Adrenal gland (tissue), 9 donors: ENCODE measurements at regions not wholly inside any gene's neighbourhood (a gene's known extent, or its start where the extent isn't known, plus 50 kb on each side); places are given as distances from the start of the nearest gene placed in this dataset.

Source experiments
- DNase-seq, 7 donors: peaks; one replicate each; pipeline ENCODE4 v3.0.0-alpha.2; 2019 to 2020
- H3K27ac ChIP-seq, 5 donors: fragments of 200-600 bp; sonication (generic) in 4 of 5; 1 replicate in 3 of 5; 2 replicates in 2 of 5; pipeline versions ENCODE4 v1.5.1 to v1.8.0; 2016 to 2020; ENCODE audit warnings: mild to moderate bottlenecking in 1 of 5
- H3K27me3 ChIP-seq: fragments of 200-600 bp; 2 replicates; pipeline ENCODE4 v1.8.0; 2021
- H3K36me3 ChIP-seq, 2 donors: fragments of 200-600 bp; replicated peaks in 1 of 2; 1 replicate in 1 of 2; 2 replicates in 1 of 2; pipeline versions ENCODE4 v1.5.1 to v1.8.0; 2018 to 2022
- H3K4me1 ChIP-seq, 2 donors: fragments of 200-600 bp; replicated peaks in 1 of 2; 1 replicate in 1 of 2; 2 replicates in 1 of 2; pipeline versions ENCODE4 v1.5.1 to v1.8.0; 2018 to 2021
- H3K4me3 ChIP-seq, 4 donors: fragments of 200-600 bp; sonication (generic) in 3 of 4; one replicate each; pipeline ENCODE4 v1.5.1; 2016 to 2018
- H3K9me3 ChIP-seq, 3 donors: fragments of 200-600 bp; sonication (generic) in 1 of 3; replicated peaks in 1 of 3; 1 replicate in 2 of 3; 2 replicates in 1 of 3; pipeline versions ENCODE4 v1.5.1 to v1.8.0; 2016 to 2021
- CTCF ChIP-seq, 6 experiments: fragments of 450-650 bp in 4 of 6; fragments of 200-600 bp in 2 of 6; sonication (generic) in 1 of 6; IDR thresholded peaks; 1 replicate in 5 of 6; 2 replicates in 1 of 6; pipeline versions ENCODE4 v1.5.1 to v1.8.0; 2016 to 2021; ENCODE audit warnings: antibody characterized with exemption in 6 of 6, mild to moderate bottlenecking in 2 of 6, moderate library complexity in 1 of 6
- POLR2A ChIP-seq, 2 donors: fragments of 450-650 bp; IDR thresholded peaks; one replicate each; pipeline ENCODE4 v1.6.1; 2017; ENCODE audit warnings: antibody characterized with exemption in 2 of 2, mild to moderate bottlenecking in 2 of 2, moderate library complexity in 1 of 2
- WGBS, 4 donors: extraction: QIAGEN DNeasy Blood & Tissue Kit in 2 of 4; methylation state at CpG; one replicate each; pipeline versions ENCODE4 v1.1.5 to v1.1.7; 2013 to 2017; 5-methylcytosine and 5-hydroxymethylcytosine counted together
- intact Hi-C, 2 donors: fragments of 100-400 bp; cut with DNase I; formaldehyde crosslinking; loops; one replicate each; pipeline versions ENCODE4 v1.14.1 to v1.15.0; 2022 to 2023
- donor health status: healthy with polysubstance abuse.
- donor health status: Bipolar disorder and iron deficiency.
- donor health status: DM: yes; HTN: yes; CAD: no.
- donor health status: DM: no; HTN: no; CAD: no.
- donor health status: DM: no; HTN: no; CAD: no.

GRCh38 chr2:15779381-15780041, 160.8 kb upstream of the MYCN start:
- TF ChIP-seq CTCF (IDR thresholded peaks at IDR 0.05): no peak
- no peak for TF ChIP-seq POLR2A (IDR thresholded peaks at IDR 0.05)
- no peaks in the 10 kb centered on the region for H3K9me3 ChIP-seq
- H3K27me3 ChIP-seq: peaks cover 11% of the 10 kb centered on the region
- WGBS, 4 donors: 87 to 94% (median 90%) methylated on average over 7 of the region's 7 CpGs
- no peak overlapping the region for H3K27ac ChIP-seq
- no peak for DNase-seq
- intact Hi-C loops: no loop called here
- no peaks in the 10 kb centered on the region for H3K36me3 ChIP-seq
- no peak overlapping the region for H3K4me3 ChIP-seq
- H3K4me1 ChIP-seq: no peaks in the 10 kb centered on the region

GRCh38 chr2:15780234-15780633, 160.1 kb upstream of the MYCN start:
- Histone ChIP-seq H3K4me3 (no peak overlapping the region), H3K9me3 (no peaks in the 10 kb centered on the region), H3K36me3 (no peaks in the 10 kb centered on the region), H3K27me3 (peaks cover 11% of the 10 kb centered on the region), H3K27ac (no peak overlapping the region), H3K4me1 (no peaks in the 10 kb centered on the region)
- DNase-seq: no peak
- WGBS, 4 donors: 48 to 73% (median 70%) methylated on average over 6 to 7 of the region's 7 CpGs
- intact Hi-C loops: no loop called here
- no peak for TF ChIP-seq POLR2A (IDR thresholded peaks at IDR 0.05)
- no peak for TF ChIP-seq CTCF (IDR thresholded peaks at IDR 0.05)

GRCh38 chr2:15780912-15781574, 159.3 kb upstream of the MYCN start:
- Histone ChIP-seq H3K9me3 (no peaks in the 10 kb centered on the region), H3K4me3 (no peak overlapping the region), H3K27ac (no peak overlapping the region), H3K27me3 (peaks cover 11% of the 10 kb centered on the region), H3K36me3 (no peaks in the 10 kb centered on the region), H3K4me1 (no peaks in the 10 kb centered on the region)
- 66 to 88% (median 73%) methylated on average over 8 to 9 of the region's 9 CpGs for WGBS, 4 donors
- intact Hi-C loops: no loop called here
- no peak for DNase-seq
- TF ChIP-seq CTCF (IDR thresholded peaks at IDR 0.05) (no peak), POLR2A (IDR thresholded peaks at IDR 0.05) (no peak)

- intact Hi-C loops: no loop called here
- TF ChIP-seq POLR2A (IDR thresholded peaks at IDR 0.05): no peak
- TF ChIP-seq CTCF (IDR thresholded peaks at IDR 0.05): no peak
- H3K4me1 ChIP-seq: no peaks in the 10 kb centered on the region
- 53 to 91% (median 57%) methylated on average over 7 to 16 of the region's 16 CpGs for WGBS, 4 donors
- DNase-seq: no peak
- no peak overlapping the region for H3K27ac ChIP-seq
- no peaks in the 10 kb centered on the region for H3K36me3 ChIP-seq
- H3K27me3 ChIP-seq: peaks cover 11% of the 10 kb centered on the region
- H3K4me3 ChIP-seq: no peak overlapping the region
- H3K9me3 ChIP-seq: no peaks in the 10 kb centered on the region
These were observed 158.2 kb upstream of the MYCN start for GRCh38 chr2:15782009-15782751.
